Type B pancreatic cell (in vitro differentiated cells): ENCODE measurements at regions not wholly inside any gene's neighbourhood (a gene's known extent, or its start where the extent isn't known, plus 50 kb on each side); places are given as distances from the start of the nearest gene placed in this dataset.

ENCODE experiments used
- DNase-seq: peaks from one replicate; pipeline ENCODE4 v3.0.0; 2021; ENCODE audit warnings: mixed read lengths; ENCODE audit not compliant: unreplicated experiment; ENCODE audit errors: extremely low spot score
- H3K27ac Mint-ChIP-seq: 2 replicates; pipeline ENCODE4 v1.8.0; 2021; ENCODE audit warnings: mild to moderate bottlenecking, mixed read lengths
- H3K27me3 Mint-ChIP-seq: 2 replicates; pipeline ENCODE4 v1.8.0; 2021; ENCODE audit warnings: mixed read lengths
- H3K36me3 Mint-ChIP-seq: 2 replicates; pipeline ENCODE4 v1.8.0; 2021; ENCODE audit warnings: mixed read lengths
- H3K4me1 Mint-ChIP-seq: one replicate; pipeline ENCODE4 v1.8.0; 2021; ENCODE audit warnings: mixed read lengths; ENCODE audit not compliant: unreplicated experiment
- H3K4me3 Mint-ChIP-seq: 2 replicates; pipeline ENCODE4 v1.8.0; 2021; ENCODE audit warnings: mild to moderate bottlenecking, mixed read lengths
- H3K9me3 Mint-ChIP-seq: 2 replicates; pipeline ENCODE4 v1.8.0; 2021; ENCODE audit warnings: mixed read lengths
- CTCF ChIP-seq: fragments of 200-600 bp; sonication (generic); conservative IDR thresholded peaks from 2 replicates; pipeline ENCODE4 v1.5.0; 2021; ENCODE audit warnings: antibody characterized with exemption, mild to moderate bottlenecking

DNA sequence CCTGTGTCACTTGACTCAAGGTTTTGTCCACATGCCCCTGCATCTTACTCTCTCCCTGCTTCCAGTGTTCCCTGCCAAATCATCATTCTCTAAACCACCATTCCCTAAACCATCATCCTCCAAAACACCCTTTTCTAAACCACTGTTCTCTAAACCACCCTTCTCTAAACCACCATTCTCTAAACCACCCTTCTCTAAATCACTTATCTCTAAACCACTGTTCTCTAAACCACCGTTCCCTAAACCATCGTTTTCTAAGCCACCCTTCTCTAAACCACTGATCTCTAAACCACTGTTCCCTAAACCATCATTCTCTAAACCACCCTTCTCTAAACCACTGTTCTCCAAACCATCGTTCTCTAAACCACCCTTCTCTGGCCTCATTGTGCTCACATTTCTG lies 142.1 kb downstream of the CXCL12 start:
- DNase-seq, result no peak
- Mint-ChIP-seq H3K36me3 (peaks cover 8% of the 10 kb centered on the region), H3K27me3 (peaks cover 8% of the 10 kb centered on the region), H3K4me3 (no peak overlapping the region), H3K9me3 (peaks cover 7% of the 10 kb centered on the region), H3K27ac (no peak overlapping the region), H3K4me1 (peaks cover 13% of the 10 kb centered on the region)
- no peak for TF ChIP-seq CTCF

- no peak for DNase-seq
- Mint-ChIP-seq H3K27me3 (peaks cover 8% of the 10 kb centered on the region), H3K4me1 (peaks cover 20% of the 10 kb centered on the region), H3K36me3 (peaks cover 5% of the 10 kb centered on the region), H3K27ac (no peak overlapping the region), H3K9me3 (peaks cover 10% of the 10 kb centered on the region), H3K4me3 (no peak overlapping the region)
- TF ChIP-seq CTCF, result no peak
Measured at GRCh38 chr10:44242091-44242490, 142.8 kb downstream of the CXCL12 start.

- peaks cover 5% of the 10 kb centered on the region for H3K36me3 Mint-ChIP-seq
- no peak for DNase-seq
- H3K27me3 Mint-ChIP-seq, result peaks cover 8% of the 10 kb centered on the region
- H3K27ac Mint-ChIP-seq, result no peak overlapping the region
- peaks cover 13% of the 10 kb centered on the region for H3K9me3 Mint-ChIP-seq
- no peak for TF ChIP-seq CTCF
- peaks cover 29% of the 10 kb centered on the region for H3K4me1 Mint-ChIP-seq
- H3K4me3 Mint-ChIP-seq, result no peak overlapping the region
Measured at GRCh38 chr10:44240584-44241205, 144.2 kb downstream of the CXCL12 start.

DNA sequence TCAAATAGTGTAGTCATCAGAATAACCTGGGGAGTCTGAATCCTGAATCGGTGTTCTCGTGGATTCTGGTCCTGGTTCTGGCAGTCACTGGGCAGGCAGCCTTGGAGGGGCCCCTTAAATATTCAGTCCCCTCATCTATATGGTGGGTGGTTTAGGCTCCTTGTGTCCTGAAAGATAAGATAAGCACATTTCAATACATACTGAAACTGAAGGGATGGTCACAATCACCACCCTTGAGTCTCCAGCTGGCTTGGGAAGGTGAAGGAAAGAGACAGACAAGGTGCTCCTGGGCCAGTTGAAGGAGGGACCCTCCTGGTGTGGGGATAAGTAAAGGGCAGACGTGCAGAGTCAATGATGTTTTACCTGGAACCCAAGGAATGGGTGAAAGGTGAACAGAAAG lies 146.7 kb downstream of the CXCL12 start:
- H3K27ac Mint-ChIP-seq, result no peak overlapping the region

GRCh38 chr10:44237364-44238049 lies 147.4 kb downstream of the CXCL12 start:
- no peak for TF ChIP-seq CTCF
- Mint-ChIP-seq H3K27ac (no peak overlapping the region), H3K27me3 (no peaks in the 10 kb centered on the region), H3K4me1 (peaks cover 26% of the 10 kb centered on the region), H3K9me3 (peaks cover 6% of the 10 kb centered on the region), H3K4me3 (no peak overlapping the region), H3K36me3 (peaks cover 4% of the 10 kb centered on the region)
- DNase-seq, result no peak

More for the DNA sequence above, 146.7 kb downstream of the CXCL12 start:
- Mint-ChIP-seq H3K36me3 (peaks cover 5% of the 10 kb centered on the region), H3K9me3 (peaks cover 13% of the 10 kb centered on the region), H3K4me1 (peaks cover 26% of the 10 kb centered on the region), H3K4me3 (no peak overlapping the region), H3K27me3 (peaks cover 6% of the 10 kb centered on the region)
- no peak for DNase-seq
- TF ChIP-seq CTCF, result no peak
